ENCODE measurements at regions not wholly inside any gene's neighbourhood (a gene's known extent, or its start where the extent isn't known, plus 50 kb on each side); places are given as distances from the start of the nearest gene placed in this dataset.

DNA sequence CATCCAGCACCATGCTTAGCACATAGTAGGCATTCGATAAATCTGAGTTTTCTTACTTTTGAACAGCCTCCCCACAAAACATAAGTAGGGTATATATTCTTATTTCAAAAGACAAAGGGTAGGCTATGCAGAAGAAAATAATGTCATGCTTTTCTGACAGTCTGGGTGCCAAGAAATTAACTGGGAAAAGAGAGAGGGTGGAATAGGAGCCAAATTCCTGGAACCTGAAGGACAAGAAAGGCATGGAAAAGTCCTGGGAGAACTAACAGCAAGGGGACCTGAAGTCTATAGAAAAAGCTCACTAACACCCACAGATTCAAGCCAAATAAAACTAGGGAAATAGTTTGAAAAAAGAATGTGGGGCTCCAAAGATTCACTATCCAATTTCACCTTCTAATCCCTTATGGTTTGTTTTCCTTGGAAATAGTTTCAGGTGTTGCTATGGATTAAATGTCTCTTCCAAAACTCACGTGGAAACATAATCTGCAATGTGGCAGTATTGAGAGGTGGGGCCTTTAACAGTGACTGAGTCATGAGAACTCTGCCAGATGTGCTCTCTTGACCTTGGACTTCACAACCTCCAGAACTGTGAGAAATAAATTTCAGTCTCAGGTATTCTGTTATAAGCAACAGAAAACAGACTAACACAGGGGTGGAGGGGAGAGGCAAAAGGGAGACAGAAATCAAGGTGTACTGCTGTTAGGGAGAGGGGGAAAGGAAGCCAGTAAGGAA, 173.3 kb upstream of the ARHGEF9 start:
- no peak for TF ChIP-seq TAF1 (IDR thresholded peaks at IDR 0.05; ENCODE audit: low read depth, low read length)
- TF ChIP-seq SPI1 (IDR thresholded peaks at IDR 0.05; ENCODE audit: low read depth, low read length) = no peak
- no peak for TF ChIP-seq POLR2AphosphoS5 (IDR thresholded peaks at IDR 0.05; ENCODE audit: low read depth, low read length)
- no peak for TF ChIP-seq POU2F2 (IDR thresholded peaks at IDR 0.05; ENCODE audit: low read depth, low read length)

All from GM12891 (cell line).